ENCODE measurements at regions not wholly inside any gene's neighbourhood (a gene's known extent, or its start where the extent isn't known, plus 50 kb on each side); places are given as distances from the start of the nearest gene placed in this dataset.

DNA sequence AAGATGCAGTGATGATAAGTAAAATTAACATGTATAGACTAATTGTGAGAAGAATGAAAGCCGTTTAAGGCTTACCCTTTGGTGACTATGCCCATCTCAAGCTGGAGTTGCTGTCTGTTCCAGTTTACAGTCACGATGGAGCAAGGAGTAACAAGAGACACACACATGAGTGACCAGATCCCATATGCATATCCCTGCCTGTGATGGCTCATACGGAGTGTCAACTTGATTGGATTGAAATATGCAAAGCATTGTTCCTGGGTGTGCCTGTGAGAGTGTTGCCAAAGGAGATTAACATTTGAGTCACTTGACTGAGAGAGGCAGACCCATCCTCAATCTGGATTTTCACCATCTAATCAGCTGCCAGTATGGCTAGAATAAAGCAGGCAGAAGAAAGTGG, 786.8 kb downstream of the FAM181B start:
- Histone ChIP-seq H3K4me3 (replicated peaks; ENCODE audit: insufficient read depth, low read length) (no peak overlapping the region), H3K27me3 (ENCODE audit: insufficient read depth, poor library complexity, severe bottlenecking) (no peaks in the 10 kb centered on the region), H3K27ac (replicated peaks) (no peak overlapping the region)
- TF ChIP-seq, protein P1, sequence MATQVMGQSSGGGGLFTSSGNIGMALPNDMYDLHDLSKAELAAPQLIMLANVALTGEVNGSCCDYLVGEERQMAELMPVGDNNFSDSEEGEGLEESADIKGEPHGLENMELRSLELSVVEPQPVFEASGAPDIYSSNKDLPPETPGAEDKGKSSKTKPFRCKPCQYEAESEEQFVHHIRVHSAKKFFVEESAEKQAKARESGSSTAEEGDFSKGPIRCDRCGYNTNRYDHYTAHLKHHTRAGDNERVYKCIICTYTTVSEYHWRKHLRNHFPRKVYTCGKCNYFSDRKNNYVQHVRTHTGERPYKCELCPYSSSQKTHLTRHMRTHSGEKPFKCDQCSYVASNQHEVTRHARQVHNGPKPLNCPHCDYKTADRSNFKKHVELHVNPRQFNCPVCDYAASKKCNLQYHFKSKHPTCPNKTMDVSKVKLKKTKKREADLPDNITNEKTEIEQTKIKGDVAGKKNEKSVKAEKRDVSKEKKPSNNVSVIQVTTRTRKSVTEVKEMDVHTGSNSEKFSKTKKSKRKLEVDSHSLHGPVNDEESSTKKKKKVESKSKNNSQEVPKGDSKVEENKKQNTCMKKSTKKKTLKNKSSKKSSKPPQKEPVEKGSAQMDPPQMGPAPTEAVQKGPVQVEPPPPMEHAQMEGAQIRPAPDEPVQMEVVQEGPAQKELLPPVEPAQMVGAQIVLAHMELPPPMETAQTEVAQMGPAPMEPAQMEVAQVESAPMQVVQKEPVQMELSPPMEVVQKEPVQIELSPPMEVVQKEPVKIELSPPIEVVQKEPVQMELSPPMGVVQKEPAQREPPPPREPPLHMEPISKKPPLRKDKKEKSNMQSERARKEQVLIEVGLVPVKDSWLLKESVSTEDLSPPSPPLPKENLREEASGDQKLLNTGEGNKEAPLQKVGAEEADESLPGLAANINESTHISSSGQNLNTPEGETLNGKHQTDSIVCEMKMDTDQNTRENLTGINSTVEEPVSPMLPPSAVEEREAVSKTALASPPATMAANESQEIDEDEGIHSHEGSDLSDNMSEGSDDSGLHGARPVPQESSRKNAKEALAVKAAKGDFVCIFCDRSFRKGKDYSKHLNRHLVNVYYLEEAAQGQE (IDR thresholded peaks at IDR 0.05; ENCODE audit: insufficient replicate concordance, low read depth) = no peak
- TF ChIP-seq, protein P2, sequence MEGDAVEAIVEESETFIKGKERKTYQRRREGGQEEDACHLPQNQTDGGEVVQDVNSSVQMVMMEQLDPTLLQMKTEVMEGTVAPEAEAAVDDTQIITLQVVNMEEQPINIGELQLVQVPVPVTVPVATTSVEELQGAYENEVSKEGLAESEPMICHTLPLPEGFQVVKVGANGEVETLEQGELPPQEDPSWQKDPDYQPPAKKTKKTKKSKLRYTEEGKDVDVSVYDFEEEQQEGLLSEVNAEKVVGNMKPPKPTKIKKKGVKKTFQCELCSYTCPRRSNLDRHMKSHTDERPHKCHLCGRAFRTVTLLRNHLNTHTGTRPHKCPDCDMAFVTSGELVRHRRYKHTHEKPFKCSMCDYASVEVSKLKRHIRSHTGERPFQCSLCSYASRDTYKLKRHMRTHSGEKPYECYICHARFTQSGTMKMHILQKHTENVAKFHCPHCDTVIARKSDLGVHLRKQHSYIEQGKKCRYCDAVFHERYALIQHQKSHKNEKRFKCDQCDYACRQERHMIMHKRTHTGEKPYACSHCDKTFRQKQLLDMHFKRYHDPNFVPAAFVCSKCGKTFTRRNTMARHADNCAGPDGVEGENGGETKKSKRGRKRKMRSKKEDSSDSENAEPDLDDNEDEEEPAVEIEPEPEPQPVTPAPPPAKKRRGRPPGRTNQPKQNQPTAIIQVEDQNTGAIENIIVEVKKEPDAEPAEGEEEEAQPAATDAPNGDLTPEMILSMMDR (IDR thresholded peaks at IDR 0.05; ENCODE audit: insufficient read depth, low read length) = no peak
- TF ChIP-seq GABPA (IDR thresholded peaks at IDR 0.05; ENCODE audit: low read depth) (no peak), SPI1 (IDR thresholded peaks at IDR 0.05; ENCODE audit: borderline replicate concordance, low read depth) (no peak), POLR2AphosphoS5 (IDR thresholded peaks at IDR 0.05; ENCODE audit: low read depth) (no peak)
- no peak for DNase-seq (ENCODE audit: low read depth in 1 of 2, low spot score in 1 of 2)

DNA sequence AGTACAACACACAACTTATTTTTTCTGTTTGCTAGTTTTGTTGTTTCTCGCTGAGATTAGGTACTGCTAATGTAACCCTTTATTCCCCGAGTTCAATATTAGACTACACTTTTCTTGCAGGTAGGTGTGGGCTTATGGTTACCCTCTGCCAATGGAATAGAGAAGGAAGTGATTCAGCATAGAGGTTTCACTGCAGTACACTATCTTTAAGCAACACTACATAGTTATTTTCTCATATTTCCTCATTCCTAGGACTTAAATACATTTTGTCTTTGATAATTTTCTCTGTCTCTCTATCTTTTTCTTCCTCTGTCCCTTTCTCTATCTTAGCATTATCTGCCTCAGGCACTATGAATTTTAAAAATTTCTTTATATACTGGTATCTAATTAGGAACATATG, 791.0 kb downstream of the FAM181B start:
- Histone ChIP-seq H3K27ac (replicated peaks) (no peak overlapping the region), H3K27me3 (ENCODE audit: insufficient read depth, poor library complexity, severe bottlenecking) (no peaks in the 10 kb centered on the region), H3K4me3 (replicated peaks; ENCODE audit: insufficient read depth, low read length) (no peak overlapping the region)
- TF ChIP-seq, protein P2 (IDR thresholded peaks at IDR 0.05; ENCODE audit: insufficient read depth, low read length) = no peak
- DNase-seq (ENCODE audit: low read depth in 1 of 2, low spot score in 1 of 2) = no peak

DNA sequence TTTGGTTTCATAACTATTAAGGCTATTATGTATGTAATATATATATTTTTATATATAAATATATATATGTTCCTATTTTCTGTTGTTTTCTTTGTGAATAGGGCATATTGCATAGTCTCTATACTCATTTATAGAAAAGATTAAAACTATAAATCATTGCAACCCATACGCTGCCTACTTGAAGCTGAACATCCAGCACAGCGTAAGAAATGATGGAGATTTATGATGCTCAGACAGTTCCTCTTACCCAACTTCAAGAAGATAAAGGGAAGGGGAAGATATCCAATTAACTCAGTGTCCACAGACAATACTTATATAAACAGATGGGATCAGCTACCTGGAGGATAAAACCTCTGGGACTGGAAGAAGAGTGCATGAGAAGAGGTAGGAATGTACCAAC, 791.7 kb downstream of the FAM181B start:
- Histone ChIP-seq H3K27me3 (ENCODE audit: insufficient read depth, poor library complexity, severe bottlenecking) (no peaks in the 10 kb centered on the region), H3K4me3 (replicated peaks; ENCODE audit: insufficient read depth, low read length) (no peak overlapping the region), H3K27ac (replicated peaks) (no peak overlapping the region)
- no peak for DNase-seq (ENCODE audit: low read depth in 1 of 2, low spot score in 1 of 2)
- TF ChIP-seq GABPA (IDR thresholded peaks at IDR 0.05; ENCODE audit: low read depth) (no peak), POLR2AphosphoS5 (IDR thresholded peaks at IDR 0.05; ENCODE audit: low read depth) (no peak), SPI1 (IDR thresholded peaks at IDR 0.05; ENCODE audit: borderline replicate concordance, low read depth) (no peak)
- TF ChIP-seq, protein P2 (IDR thresholded peaks at IDR 0.05; ENCODE audit: insufficient read depth, low read length) = no peak
- TF ChIP-seq, protein P1 (IDR thresholded peaks at IDR 0.05; ENCODE audit: insufficient replicate concordance, low read depth) = no peak

DNA sequence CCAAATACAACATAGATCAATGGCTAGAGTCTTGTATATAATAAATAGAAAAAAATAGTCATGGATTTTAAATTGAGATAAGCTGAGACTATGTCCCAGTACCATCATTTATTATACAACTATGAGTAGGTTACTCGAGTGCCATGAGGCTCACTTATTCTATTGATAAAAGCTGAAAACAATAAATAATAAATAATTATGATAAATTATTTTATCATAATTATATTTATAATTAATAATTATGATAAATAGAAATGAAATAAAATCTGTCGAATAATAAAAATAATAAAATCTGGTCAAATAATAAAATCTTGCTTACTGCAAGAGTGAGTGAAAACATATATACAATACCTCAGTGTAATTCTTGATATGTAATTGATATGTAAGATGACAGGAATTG, 801.4 kb downstream of the FAM181B start:
- Histone ChIP-seq H3K27ac (replicated peaks) (no peak overlapping the region), H3K27me3 (ENCODE audit: insufficient read depth, poor library complexity, severe bottlenecking) (no peaks in the 10 kb centered on the region), H3K4me3 (replicated peaks; ENCODE audit: insufficient read depth, low read length) (no peak overlapping the region)
- TF ChIP-seq SPI1 (IDR thresholded peaks at IDR 0.05; ENCODE audit: borderline replicate concordance, low read depth) = no peak
- TF ChIP-seq, protein P2 (IDR thresholded peaks at IDR 0.05; ENCODE audit: insufficient read depth, low read length) = no peak
- TF ChIP-seq, protein P1 (IDR thresholded peaks at IDR 0.05; ENCODE audit: insufficient replicate concordance, low read depth) = no peak
- TF ChIP-seq POLR2AphosphoS5 (IDR thresholded peaks at IDR 0.05; ENCODE audit: low read depth) = no peak
- TF ChIP-seq GABPA (IDR thresholded peaks at IDR 0.05; ENCODE audit: low read depth) = no peak
- no peak for DNase-seq (ENCODE audit: low read depth in 1 of 2, low spot score in 1 of 2)

Data from HL-60 (cell line).